ENCODE measurements at regions not wholly inside any gene's neighbourhood (a gene's known extent, or its start where the extent isn't known, plus 50 kb on each side); places are given as distances from the start of the nearest gene placed in this dataset.

DNA sequence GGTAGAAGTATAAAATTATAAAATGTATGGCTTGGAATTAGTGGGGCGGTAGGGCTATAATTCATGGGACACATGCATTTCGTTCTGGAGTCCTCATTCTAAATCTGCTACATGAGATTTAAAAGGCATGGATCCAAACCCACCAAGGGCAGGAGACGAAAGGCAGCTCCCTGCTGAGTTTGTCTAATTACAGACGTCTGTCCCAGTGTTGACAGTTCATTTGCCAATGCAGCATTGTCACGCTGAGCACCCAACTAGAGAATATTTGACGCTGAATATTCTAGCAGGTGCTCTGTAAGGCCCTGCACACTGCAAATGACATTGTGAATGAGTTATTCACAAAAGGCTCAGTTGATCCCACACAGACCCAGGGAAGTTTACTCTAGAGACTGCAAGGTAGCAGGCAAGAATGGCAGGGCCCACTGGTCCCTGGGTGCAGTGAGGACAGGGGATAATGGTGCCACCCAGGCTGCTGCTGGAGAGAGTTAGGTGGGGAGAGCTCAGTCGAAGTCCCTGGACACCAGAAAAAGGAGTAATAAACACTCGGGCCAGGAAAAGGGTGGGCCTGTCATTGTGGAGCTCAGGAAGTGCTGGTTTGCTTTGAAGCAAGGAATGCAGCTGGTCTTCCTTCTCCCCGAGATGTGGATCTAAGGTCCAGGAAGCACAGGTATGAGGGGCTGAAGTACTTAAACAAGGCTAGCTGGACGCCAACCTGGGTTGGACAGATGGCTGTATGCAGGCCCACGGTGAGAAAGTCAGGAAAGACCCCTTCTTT, 75.0 kb upstream of the JCAD start:
- H3K9me3 Mint-ChIP-seq, result no peaks in the 10 kb centered on the region
- H3K4me1 Mint-ChIP-seq, result peaks cover 4% of the 10 kb centered on the region
- POLR2A ChIA-PET, result interaction anchor here (0.6 kb wide), 1 partner anchor 22 kb away, joined by 3 read pairs; no protein-coding TSS in a partner anchor
- DNase-seq (ENCODE audit: low spot score) (no peak), ATAC-seq (no peak)
- CTCF ChIA-PET, result no interaction called here
- H3K27ac Mint-ChIP-seq, result no peak overlapping the region; the same call in 1 of the 2 replicates
- H3K27me3 Mint-ChIP-seq (ENCODE audit: low read depth), result no peaks in the 10 kb centered on the region; the same call in 1 of the 2 replicates
- TF ChIP-seq USF2 (CRISPR knock-in tag; IDR thresholded peaks at IDR 0.05) (no peak), NR3C1 (CRISPR knock-in tag; conservative IDR thresholded peaks at IDR 0.05; ENCODE audit: low read depth) (no peak), E2F1 (CRISPR knock-in tag; IDR thresholded peaks at IDR 0.05) (no peak), JAZF1 (CRISPR knock-in tag; IDR thresholded peaks at IDR 0.05) (no peak), MXD4 (CRISPR knock-in tag; IDR thresholded peaks at IDR 0.05; ENCODE audit: borderline replicate concordance) (no peak), SP1 (CRISPR knock-in tag; conservative IDR thresholded peaks at IDR 0.05) (no peak)
- no peaks in the 10 kb centered on the region for H3K36me3 Mint-ChIP-seq
- H3K4me3 Mint-ChIP-seq, result no peak overlapping the region

DNA sequence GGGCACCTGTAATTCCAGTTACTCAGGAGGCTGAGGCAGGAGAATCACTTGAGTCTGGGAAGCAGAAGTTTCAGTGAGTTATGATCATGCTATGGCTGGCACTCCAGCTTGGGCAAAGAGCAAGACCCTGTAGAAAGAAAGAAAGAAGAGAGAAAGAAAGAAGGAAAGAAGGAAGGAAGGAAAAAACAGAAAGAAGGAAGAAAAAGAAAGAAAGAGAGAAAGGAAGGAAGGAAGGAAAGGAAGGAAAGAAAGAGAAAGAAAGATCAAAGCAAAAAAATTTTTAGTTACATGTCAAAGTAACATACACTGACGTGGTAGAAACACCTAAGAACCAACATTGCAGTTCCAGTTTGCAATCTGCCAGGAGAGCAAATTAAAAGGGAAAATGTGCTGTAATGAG, 73.8 kb upstream of the JCAD start:
- Mint-ChIP-seq H3K27ac (no peak overlapping the region), H3K27me3 (ENCODE audit: low read depth) (no peaks in the 10 kb centered on the region; the same call in 1 of the 2 replicates), H3K4me1 (peaks cover 4% of the 10 kb centered on the region), H3K9me3 (no peaks in the 10 kb centered on the region), H3K4me3 (no peak overlapping the region), H3K36me3 (no peaks in the 10 kb centered on the region)
- POLR2A ChIA-PET, result no interaction called here
- CTCF ChIA-PET, result no interaction called here
- ATAC-seq, result no peak
- no peak for DNase-seq (ENCODE audit: low spot score)
- TF ChIP-seq CBFB (CRISPR knock-in tag; IDR thresholded peaks at IDR 0.05; ENCODE audit: low read depth) (no peak), ATF3 (CRISPR knock-in tag; conservative IDR thresholded peaks at IDR 0.05) (no peak), TEAD4 (CRISPR knock-in tag; IDR thresholded peaks at IDR 0.05) (no peak), GTF2I (CRISPR knock-in tag; conservative IDR thresholded peaks at IDR 0.05) (no peak), ZNF532 (CRISPR knock-in tag; IDR thresholded peaks at IDR 0.05; ENCODE audit: borderline replicate concordance) (no peak), ELF4 (CRISPR knock-in tag; IDR thresholded peaks at IDR 0.05; ENCODE audit: low read depth) (no peak), ATF2 (CRISPR knock-in tag; IDR thresholded peaks at IDR 0.05; ENCODE audit: borderline replicate concordance, low read depth) (no peak), E2F5 (CRISPR knock-in tag; IDR thresholded peaks at IDR 0.05) (no peak), ZNF512 (CRISPR knock-in tag; IDR thresholded peaks at IDR 0.05; ENCODE audit: borderline replicate concordance) (no peak), ATF1 (CRISPR knock-in tag; IDR thresholded peaks at IDR 0.05) (no peak), MXD4 (CRISPR knock-in tag; IDR thresholded peaks at IDR 0.05; ENCODE audit: borderline replicate concordance) (no peak), ZNF317 (CRISPR knock-in tag; IDR thresholded peaks at IDR 0.05; ENCODE audit: borderline replicate concordance, low read depth) (no peak), ZNF416 (CRISPR knock-in tag; IDR thresholded peaks at IDR 0.05) (no peak), NFYB (CRISPR knock-in tag; conservative IDR thresholded peaks at IDR 0.05; ENCODE audit: low read depth) (no peak)
- TF ChIP-seq, protein P1, sequence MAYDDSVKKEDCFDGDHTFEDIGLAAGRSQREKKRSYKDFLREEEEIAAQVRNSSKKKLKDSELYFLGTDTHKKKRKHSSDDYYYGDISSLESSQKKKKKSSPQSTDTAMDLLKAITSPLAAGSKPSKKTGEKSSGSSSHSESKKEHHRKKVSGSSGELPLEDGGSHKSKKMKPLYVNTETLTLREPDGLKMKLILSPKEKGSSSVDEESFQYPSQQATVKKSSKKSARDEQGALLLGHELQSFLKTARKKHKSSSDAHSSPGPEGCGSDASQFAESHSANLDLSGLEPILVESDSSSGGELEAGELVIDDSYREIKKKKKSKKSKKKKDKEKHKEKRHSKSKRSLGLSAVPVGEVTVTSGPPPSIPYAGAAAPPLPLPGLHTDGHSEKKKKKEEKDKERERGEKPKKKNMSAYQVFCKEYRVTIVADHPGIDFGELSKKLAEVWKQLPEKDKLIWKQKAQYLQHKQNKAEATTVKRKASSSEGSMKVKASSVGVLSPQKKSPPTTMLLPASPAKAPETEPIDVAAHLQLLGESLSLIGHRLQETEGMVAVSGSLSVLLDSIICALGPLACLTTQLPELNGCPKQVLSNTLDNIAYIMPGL (CRISPR knock-in tag; IDR thresholded peaks at IDR 0.05), result no peak
